ENCODE measurements at regions not wholly inside any gene's neighbourhood (a gene's known extent, or its start where the extent isn't known, plus 50 kb on each side); places are given as distances from the start of the nearest gene placed in this dataset.

DNA sequence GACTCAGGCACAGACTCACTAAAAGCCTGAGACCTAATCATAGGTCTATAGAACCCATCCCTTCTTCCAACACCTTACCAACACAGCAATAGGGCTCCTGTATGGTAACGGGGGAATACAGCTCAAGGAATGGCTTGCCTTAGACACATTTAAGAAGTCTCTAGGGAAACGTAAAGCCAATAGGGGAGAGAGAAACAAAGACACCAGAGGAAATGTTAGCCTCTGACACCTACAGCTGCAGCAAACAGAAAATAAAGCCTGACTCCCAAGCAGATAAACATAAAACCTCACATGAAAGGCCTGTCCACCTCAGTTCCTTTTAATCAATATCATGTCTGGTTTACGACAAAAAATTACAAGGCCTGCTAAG is 51.1 kb upstream of the NCOA1 start:
- POLR2A ChIA-PET, result no interaction called here
- CTCF ChIA-PET, result no interaction called here

DNA sequence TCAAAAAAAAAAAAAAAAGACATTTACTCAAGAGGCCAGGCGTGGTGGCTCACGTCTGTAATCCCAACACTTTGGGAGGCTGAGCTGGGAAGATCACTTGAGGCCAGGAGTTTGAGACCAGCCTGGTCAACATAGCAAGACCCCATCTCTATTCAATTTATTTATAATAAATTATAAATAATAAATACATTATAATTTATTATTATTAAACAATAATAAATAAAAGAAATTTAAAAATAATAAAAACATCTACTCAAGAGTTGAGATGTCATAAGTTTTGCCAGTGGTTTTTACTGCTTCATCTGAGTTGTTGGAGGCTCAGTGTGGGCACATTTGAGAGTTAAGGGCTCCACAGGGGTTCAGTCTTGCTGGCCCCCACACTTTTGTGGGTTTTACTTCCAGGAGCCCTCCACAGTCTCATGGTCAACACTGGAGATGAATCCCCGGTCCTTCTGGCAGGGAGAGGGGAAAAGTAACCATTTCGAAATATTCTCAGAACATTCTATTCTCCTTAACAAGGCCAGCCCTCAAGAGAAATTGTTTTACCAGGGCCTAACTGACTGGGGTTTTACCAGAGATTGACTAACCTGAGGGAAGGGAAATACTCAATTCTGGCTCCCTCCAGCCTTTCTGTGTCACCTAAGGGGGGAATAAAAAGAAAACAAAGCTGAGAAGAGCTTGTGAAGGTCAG is 51.6 kb upstream of the NCOA1 start:
- ChIA-PET POLR2A (no interaction called here), CTCF (no interaction called here)

DNA sequence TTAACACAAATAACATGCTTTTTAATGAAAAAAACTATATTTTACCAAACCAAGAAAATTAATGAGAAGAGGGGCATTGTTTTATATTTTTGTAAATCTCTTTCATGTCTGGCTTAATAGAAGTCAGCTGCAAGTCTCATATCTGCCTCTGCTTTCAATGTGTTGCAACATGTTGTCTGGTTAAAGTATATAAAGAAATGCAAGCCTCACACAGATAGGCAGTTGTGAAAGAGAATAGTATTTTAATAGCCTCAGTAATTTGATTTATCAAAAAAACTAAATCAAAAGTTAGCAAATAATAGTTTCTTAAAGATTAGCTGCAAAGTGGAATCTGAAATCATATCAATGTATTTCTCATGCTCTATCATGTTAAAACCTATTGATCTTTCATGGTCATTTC is 52.9 kb upstream of the NCOA1 start:
- CTCF ChIA-PET, result no interaction called here
- POLR2A ChIA-PET, result no interaction called here

DNA sequence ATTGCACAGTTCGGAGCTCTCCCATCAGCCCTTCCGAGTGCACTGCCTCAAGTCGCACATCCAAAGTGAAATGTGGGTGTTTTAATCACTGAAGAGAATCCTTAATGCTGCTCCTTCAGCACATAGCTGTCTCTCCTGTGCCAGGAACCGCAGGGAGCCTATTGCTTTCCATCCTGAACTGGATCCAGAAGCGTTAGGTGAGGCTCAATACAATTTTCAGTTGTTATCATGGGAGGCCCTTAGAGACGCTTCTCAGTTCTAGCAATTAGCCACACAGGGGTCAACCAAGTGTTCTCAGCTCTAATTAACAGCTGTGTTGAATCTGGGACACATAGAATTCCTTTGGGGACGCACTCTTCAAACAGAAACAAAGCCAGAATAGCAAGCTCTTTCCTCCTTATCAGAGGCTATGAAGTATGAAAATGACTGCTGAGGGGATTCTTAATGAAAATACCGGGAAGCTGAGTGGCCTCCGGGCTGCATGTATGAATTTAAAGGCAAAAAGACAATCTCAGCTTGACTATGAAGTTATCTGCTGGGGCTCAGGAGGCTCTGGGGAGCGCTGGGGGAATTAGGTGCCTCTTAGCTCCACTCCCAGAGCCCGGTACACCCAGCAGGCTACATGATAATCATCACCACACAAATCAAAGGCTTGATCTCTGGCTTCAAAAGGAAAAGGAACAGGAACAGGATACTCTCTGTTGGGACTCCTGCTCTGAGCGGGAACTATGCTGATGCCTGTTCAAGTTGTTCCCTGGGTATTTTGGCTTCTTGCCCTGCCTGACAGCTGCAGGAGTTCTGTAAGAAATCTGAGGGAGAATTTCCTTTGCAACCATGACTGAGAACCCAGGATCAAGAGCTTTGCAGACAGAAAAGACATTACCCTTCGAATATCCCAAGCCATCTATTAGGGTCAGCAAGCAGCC is 55.4 kb upstream of the NCOA1 start:
- POLR2A ChIA-PET, result interaction anchor here (0.6 kb wide), 1 partner anchor 229 kb away, joined by 3 read pairs; no protein-coding TSS in a partner anchor
- CTCF ChIA-PET, result interaction anchor here (0.9 to 1.0 kb wide), 2 partner anchors 357 to 392 kb away, joined by 3 read pairs; no protein-coding TSS in a partner anchor

DNA sequence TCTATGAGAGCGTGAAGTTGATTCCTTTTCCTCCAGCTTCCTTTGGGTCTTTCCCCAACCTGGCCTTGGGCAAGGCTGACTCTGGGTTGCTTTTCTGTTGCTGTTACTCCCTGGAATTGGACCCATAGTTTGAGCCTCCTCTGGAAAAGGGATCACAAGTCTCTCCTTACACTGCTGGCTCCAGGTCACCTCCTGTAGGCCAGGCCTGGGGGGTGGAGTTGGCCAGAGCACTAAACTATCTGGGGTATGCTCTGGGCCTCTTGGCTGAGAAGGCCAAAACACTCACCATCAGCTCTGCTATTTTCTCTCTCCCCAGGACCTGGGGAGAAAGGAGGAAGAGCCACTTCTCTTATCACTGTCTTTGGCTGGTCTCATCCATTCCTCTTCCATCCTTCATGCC is 56.5 kb upstream of the NCOA1 start:
- ChIA-PET CTCF (no interaction called here), POLR2A (no interaction called here)

DNA sequence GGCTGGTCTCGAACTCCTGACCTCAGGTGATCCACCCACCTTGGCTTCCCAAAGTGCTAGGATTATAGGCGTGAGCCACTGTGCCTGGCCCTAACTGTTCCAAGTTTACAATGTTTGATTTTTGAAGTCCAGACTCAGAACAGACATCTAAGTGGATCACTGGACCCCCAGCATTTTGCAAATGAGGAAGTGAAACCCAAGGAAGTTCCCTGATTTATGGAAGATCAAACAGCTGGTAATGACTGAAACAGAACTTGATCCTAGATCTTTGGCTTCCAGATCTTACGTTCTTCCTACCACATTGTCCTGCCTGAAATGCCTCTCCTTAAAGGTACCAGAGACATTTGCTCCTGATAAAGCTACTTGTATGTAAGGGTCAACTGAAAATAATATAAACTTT is 58.3 kb upstream of the NCOA1 start:
- ChIA-PET POLR2A (interaction anchor here (0.6 kb wide), 2 partner anchors 58 to 1268 kb away, joined by 3 to 11 read pairs; no protein-coding TSS in a partner anchor), CTCF (interaction anchor here (1.6 kb wide), 1 partner anchor 11 kb away, joined by 5 read pairs; no protein-coding TSS in a partner anchor)

DNA sequence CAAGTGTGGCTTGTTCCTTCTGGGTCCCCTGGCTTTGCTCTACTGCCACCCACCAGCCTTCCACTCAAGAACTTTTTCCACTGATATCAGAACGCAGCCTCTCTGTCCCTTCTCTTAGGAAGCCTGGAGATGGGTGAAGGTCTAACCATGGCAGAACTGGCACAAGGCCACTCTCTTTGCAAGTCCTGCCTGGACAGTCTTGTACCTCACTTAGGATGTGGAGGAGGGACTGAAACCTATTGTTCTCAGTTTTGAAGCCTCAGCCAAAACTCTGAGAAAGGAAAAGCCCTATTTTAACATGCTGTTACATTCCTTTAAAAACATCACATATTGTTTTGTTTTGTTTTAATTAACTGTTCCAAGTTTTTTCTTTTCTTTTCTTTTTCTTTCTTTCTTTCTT is 58.9 kb upstream of the NCOA1 start:
- ChIA-PET CTCF (no interaction called here), POLR2A (no interaction called here)

DNA sequence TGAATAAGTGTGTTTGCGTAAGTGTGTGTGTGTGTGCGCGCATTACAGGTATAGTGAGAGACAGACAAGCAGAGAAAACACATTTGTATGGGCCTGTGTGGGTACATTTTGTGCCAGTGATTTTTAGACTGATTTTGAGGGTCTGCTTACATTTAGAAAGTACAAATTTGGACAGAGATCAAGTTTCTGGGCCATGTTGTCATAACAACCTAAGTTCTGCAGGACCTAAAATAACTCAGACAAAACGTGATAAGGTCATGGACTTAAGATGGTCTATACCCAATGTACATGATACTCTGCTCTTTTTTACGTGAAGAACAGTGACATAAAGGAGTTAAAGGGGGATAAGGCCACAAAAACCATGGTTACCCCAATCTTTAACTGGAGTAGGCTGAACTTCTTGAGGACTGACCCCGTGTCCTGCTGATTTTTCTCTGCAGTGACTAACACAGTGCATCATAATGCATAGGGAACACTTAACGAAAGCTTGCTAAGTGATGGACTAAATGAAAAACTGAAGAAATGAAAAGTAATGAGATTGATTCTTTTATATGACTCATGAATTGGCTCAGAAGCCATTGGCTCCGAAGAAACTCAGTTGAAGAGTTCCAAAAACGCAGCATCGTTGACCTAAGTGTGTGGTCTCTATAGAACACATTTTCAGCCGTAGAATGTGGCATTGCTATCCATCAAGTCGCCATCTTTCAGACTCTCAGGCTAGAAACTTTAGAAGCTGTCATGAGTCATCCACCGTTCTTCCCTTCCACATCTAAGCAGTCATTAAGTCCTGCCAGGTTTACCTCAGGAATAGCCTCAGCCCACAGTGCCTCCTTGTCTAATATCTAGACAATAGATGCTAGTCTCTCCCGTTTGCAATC is 61.6 kb upstream of the NCOA1 start:
- ChIA-PET POLR2A (no interaction called here), CTCF (no interaction called here)

DNA sequence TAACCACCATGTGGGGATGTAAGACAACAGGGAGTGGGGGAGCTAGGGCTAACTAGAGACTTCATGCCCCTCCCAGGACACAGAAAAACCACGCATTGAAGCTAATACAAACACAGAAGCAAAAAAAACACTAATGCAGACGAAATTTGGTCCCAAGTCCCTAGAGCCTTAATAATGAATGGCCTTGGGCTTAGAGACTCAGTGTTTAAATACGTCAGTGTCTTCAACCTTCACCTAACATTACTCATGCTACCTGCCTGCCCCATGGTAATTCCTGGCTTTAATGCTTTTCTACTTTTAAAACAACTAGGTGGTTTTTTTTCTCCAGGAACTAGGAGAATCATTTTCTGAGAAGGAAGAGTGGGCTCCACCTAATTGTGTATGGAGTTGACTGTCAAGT is 64.1 kb upstream of the ITSN2 start:
- ChIA-PET CTCF (interaction anchor here (1.6 kb wide), 1 partner anchor 403 kb away, joined by 6 read pairs; no protein-coding TSS in a partner anchor), POLR2A (no interaction called here)

DNA sequence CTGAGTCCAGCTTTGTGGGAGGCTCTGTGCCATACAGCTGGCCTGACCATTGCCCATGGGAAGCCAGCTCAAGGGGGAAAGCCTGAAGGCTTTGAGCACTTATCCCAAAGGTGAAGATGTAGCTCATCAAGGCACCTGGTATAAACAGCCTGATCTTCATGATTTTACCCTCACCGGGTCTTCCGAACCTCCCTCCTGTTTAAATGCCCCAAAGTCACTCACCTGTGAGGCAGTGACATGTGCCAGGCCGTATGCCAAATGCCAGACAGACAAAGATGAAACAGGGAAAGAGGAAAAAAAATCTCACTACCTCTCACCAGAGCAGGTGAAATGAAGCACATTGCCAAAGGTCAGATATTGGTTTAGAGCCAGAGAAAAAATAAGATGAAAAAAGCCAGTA is 62.8 kb upstream of the ITSN2 start:
- CTCF ChIA-PET, result interaction anchor here (0.9 to 2.2 kb wide), 4 partner anchors 10 to 253 kb away, joined by 3 to 9 read pairs (median 4); no protein-coding TSS in a partner anchor
- POLR2A ChIA-PET, result no interaction called here

DNA sequence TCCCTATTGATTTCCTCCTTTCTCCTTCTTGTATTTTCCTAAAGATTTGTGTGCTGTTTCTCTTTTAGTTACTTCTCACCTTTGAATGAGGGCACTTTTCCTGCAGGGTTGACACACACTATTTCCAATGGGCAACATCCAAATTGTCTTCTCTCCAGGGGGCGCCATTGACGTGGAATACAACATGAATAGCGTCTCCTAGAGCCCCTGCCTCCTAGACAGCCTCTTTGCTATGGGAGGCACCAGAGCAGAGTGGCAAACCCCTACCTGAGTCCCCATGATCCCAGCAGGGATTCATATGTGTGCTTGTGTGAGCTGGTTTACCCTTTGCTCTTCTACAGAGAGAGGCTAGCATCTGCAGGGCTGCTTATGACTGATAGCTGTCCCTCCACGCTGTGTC is 61.3 kb upstream of the ITSN2 start:
- ChIA-PET POLR2A (no interaction called here), CTCF (interaction anchor here (1.1 to 2.2 kb wide), 3 partner anchors 11 to 406 kb away, joined by 5 to 9 read pairs (median 7); no protein-coding TSS in a partner anchor)

DNA sequence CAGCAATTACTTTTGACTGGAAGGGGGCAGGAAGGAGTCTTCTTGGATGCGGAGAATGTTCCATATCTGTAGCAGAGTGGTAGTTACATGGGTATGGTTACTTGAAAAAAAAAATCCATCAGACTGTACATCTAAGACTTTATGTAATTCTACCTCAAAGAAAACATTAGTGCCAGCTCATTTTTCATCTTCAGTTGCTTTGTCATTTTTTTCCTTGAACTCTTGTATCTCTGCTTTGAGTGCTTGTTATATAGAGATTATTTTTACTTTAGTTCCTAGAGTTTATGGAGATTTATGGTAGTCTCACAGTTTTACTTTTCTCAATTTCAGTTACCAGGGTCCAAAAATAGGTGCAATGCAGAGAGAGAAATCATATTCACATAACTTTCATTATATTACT is 60.0 kb upstream of the ITSN2 start:
- CTCF ChIA-PET, result no interaction called here
- POLR2A ChIA-PET, result no interaction called here

DNA sequence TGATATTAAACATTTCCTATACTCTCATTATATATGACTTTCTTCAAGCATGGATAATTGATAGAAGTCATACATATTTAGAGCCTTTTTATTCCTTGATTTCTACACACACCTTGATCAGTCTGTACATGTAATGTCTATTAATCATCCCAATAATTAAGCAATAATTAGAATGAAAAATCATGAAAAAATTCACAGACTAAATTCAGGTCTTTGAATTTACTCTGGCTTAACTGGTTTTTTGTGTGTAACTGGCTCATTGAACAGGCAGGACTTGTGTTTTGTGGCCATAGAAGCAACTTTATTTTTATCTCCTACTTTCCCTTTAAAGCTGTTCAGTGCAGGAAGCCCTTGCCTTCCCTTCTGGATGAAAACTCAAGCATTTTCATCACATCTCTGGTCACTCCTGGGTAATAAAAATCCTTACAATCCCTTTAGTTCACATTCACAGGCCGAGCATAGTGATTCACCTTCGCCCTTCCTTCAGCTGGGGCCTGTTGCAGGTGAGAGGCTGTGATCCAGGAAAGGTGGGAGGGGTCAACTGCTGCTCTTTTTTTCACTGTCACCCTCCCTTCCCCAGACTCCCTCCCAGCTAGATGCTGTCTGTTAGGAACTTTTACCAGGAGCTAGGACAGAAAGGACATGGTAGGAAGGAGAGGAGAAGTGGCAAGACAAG is 58.0 kb upstream of the ITSN2 start:
- POLR2A ChIA-PET, result no interaction called here
- CTCF ChIA-PET, result interaction anchor here (0.5 to 0.7 kb wide), 3 partner anchors 77 to 411 kb away, joined by 3 to 5 read pairs (median 4); no protein-coding TSS in a partner anchor

DNA sequence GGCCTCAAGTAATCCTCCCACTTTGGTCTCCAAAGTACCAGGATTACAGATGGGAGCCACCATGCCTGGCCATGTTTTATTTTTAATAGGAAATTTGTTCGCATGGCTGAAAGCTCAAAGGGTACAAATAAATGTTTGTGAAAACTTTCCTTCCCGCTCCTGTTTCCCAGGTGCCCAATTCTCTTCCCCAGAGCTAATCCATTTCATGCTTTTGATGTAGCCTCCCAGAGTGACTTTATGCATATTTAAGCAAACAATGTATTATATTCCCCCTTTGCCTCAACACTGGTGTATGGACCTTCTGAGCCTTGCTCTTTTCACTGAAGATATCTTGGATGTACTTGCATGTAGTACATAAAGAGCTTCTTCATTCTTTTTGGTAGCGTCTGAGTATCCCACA is 52.5 kb upstream of the ITSN2 start:
- CTCF ChIA-PET, result interaction anchor here (1.0 kb wide), 1 partner anchor 415 kb away, joined by 3 read pairs; no protein-coding TSS in a partner anchor
- POLR2A ChIA-PET, result no interaction called here

DNA sequence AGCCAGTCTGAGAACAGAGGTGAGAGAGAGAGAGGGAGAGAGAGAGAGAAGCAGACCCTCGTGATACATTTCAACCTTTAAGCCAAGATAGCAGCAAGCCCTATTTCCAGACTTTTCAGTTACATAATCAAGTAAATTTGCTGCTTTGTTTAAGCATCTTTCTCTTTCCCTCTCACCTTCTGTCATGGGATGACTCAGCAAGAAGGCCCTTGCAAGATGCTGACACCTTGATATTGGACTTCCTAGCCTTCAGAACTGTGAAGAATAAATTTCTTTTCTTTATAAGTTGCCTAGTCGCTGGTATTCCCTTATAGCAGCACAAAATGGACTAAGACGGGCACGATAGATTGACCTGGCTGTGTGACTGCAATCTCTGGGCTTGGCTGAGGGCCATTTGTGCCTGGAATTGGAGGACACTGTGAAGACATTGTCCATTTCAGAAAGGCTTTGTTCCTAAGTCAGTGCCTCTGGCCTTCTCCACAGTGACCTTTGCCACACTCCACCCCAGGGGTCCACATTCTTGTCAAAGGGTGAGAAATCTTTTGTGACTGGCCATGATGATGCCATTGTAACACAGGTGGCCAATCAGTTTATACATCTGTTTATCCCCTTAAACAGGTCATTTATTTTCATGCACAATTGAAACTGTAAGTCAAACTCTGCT is 51.3 kb upstream of the ITSN2 start:
- POLR2A ChIA-PET, result interaction anchor here (0.6 kb wide), 1 partner anchor 158 kb away, joined by 3 read pairs; no protein-coding TSS in a partner anchor

DNA sequence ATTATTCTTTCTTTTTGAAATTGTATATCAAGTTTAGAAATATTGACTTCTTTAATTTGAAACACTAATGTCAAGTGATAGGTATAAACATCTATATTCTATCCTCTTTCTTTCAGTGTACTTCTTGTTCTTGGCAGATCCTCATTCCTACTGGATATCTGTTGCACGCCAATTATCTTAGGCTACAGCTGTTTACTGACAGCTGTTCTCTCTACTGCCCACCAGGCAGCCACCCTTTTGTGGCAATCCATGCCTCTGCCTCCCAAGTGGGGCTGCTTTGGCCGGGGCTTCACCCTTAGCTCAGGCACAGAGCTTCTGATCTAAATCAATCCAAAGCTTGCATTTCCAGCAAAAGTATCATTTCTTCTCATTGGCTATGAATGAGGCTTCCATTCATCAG is 50.6 kb upstream of the ITSN2 start:
- CTCF ChIA-PET, result interaction anchor here (1.5 to 4.3 kb wide), 3 partner anchors 11 to 417 kb away, joined by 3 to 41 read pairs (median 9); no protein-coding TSS in a partner anchor
- POLR2A ChIA-PET, result no interaction called here

More for the DNA sequence above, 51.3 kb upstream of the ITSN2 start:
- CTCF ChIA-PET, result interaction anchor here (4.3 kb wide), 1 partner anchor 416 kb away, joined by 41 read pairs; no protein-coding TSS in a partner anchor

DNA sequence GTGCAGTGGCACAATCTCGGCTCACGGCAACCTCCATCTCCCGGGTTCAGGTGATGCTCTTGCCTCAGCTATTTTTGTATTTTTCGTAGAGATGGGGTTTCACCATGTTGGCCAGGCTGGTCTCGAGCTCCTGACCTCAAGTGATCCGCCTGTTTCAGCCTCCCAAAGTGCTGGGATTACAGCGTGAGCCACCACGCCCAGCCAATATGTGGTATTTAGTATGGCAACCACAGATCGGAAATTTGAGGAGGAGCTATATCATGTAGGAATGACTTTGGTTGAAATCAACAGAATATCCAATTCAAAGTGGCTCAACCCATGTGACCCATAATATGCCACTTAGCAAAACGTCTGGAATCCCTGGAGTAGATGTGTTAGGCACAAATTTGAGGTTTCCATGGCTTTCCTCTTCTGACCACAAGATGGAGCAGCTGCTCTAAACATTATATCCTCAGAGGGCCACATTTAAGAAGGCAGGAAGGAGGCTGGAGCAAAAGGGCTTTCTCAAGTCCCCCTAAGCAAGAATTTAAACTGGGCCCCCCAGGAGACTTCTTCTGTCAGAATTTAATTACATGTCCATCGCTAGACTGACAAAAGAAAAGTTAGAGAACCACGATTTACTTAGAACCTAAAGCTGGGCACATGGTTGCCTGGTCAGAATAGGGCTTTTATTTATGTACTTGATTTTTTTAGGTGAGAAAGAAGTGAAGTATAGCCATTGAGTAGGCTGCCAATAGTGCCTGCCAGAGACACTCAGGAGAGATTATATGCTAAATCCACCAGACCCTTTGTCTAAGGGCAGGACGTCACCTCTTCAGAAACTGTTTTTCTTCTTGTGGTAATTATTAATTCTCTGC is 49.6 kb upstream of the ITSN2 start:
- POLR2A ChIA-PET, result no interaction called here

More for the DNA sequence above, 49.6 kb upstream of the ITSN2 start:
- CTCF ChIA-PET, result interaction anchor here (0.5 to 4.3 kb wide), 10 partner anchors 9 to 574 kb away, joined by 3 to 41 read pairs (median 4); no protein-coding TSS in a partner anchor

Measured in activated CD8-positive, alpha-beta memory T cell treated with anti-CD3 and anti-CD28 coated beads for 36 hours (primary cell).